Activated CD8-positive, alpha-beta T cell treated with anti-CD3 and anti-CD28 coated beads for 36 hours (primary cell): ENCODE measurements at regions not wholly inside any gene's neighbourhood (a gene's known extent, or its start where the extent isn't known, plus 50 kb on each side); places are given as distances from the start of the nearest gene placed in this dataset.
"Not testable (repeated sequence)": the region's sequence is repeated elsewhere in the genome, so short reads cannot be mapped to it uniquely, and the experiment has no call there.

Experiments used
- ATAC-seq: fragments of 200-7000 bp; cut with Tn5 transposase; one replicate; pipeline ENCODE4 v1.10.0; 2021; ENCODE audit warnings: mild to moderate bottlenecking, moderate library complexity
- CTCF ChIA-PET: fragments of 350-600 bp; sonication (Branson Sonifier 250); formaldehyde crosslinking; loops from one replicate; lab custom pipeline; 2021; ENCODE audit warnings: antibody characterized with exemption; lab: Charles Lee
- POLR2A ChIA-PET: fragments of 350-600 bp; sonication (Branson Sonifier 250); formaldehyde crosslinking; loops from one replicate; lab custom pipeline; 2021; ENCODE audit warnings: antibody characterized with exemption; lab: Charles Lee
- DNase-seq: peaks from one replicate; pipeline ENCODE4 v3.0.0-alpha.2; 2020
- H3K27ac Mint-ChIP-seq: one replicate; pipeline ENCODE4 v1.8.0; 2021; ENCODE audit warnings: mild to moderate bottlenecking, mixed read lengths
- H3K27me3 Mint-ChIP-seq: one replicate; pipeline ENCODE4 v1.8.0; 2021; ENCODE audit warnings: mixed read lengths
- H3K36me3 Mint-ChIP-seq: one replicate; pipeline ENCODE4 v1.8.0; 2021; ENCODE audit warnings: low read depth, mixed read lengths
- H3K4me1 Mint-ChIP-seq: one replicate; pipeline ENCODE4 v1.8.0; 2021; ENCODE audit warnings: low read depth, mixed read lengths
- H3K4me3 Mint-ChIP-seq: one replicate; pipeline ENCODE4 v1.8.0; 2021; ENCODE audit warnings: mild to moderate bottlenecking, moderate library complexity, mixed read lengths
- H3K9me3 Mint-ChIP-seq: one replicate; pipeline ENCODE4 v1.8.0; 2021; ENCODE audit warnings: mixed read lengths
- CTCF ChIP-seq: fragments of 200-600 bp; IDR thresholded peaks from one replicate; pipeline ENCODE4 v1.8.0; 2022; ENCODE audit warnings: antibody characterized with exemption, mild to moderate bottlenecking
- intact Hi-C: fragments of 100-400 bp; cut with micrococcal nuclease; formaldehyde crosslinking; loops from one replicate; pipeline ENCODE4 v1.10.0; 2022

GRCh38 chr2:163039266-163039665 is 200.7 kb upstream of the KCNH7 start:
- no peak overlapping the region for H3K4me3 Mint-ChIP-seq
- DNase-seq: no peak
- ChIA-PET CTCF (no interaction called here), POLR2A (no interaction called here)
- TF ChIP-seq CTCF: no peak
- no peak overlapping the region for H3K27ac Mint-ChIP-seq
- H3K36me3 Mint-ChIP-seq: no peaks in the 10 kb centered on the region
- intact Hi-C loops: no loop called here
- ATAC-seq: no peak
- H3K27me3 Mint-ChIP-seq: no peaks in the 10 kb centered on the region
- H3K4me1 Mint-ChIP-seq: no peaks in the 10 kb centered on the region
- H3K9me3 Mint-ChIP-seq: peaks cover 7% of the 10 kb centered on the region

- ChIA-PET POLR2A (interaction anchor here (1.5 kb wide), 1 partner anchor 9 kb away, joined by 3 read pairs; no protein-coding TSS in a partner anchor), CTCF (no interaction called here)
- H3K4me3 Mint-ChIP-seq: no peak overlapping the region
- H3K9me3 Mint-ChIP-seq: no peaks in the 10 kb centered on the region
- ATAC-seq (no peak), DNase-seq (no peak)
- H3K27me3 Mint-ChIP-seq: no peaks in the 10 kb centered on the region
- H3K36me3 Mint-ChIP-seq: no peaks in the 10 kb centered on the region
- intact Hi-C loops: no loop called here
- no peak for TF ChIP-seq CTCF
- no peaks in the 10 kb centered on the region for H3K4me1 Mint-ChIP-seq
- no peak overlapping the region for H3K27ac Mint-ChIP-seq
Measured at GRCh38 chr2:163028807-163029206, 190.2 kb upstream of the KCNH7 start.

- CTCF ChIA-PET, ATAC-seq, H3K4me3 Mint-ChIP-seq, H3K9me3 Mint-ChIP-seq, intact Hi-C loops, H3K4me1 Mint-ChIP-seq, H3K27me3 Mint-ChIP-seq, H3K27ac Mint-ChIP-seq, DNase-seq, H3K36me3 Mint-ChIP-seq, POLR2A ChIA-PET: not testable (repeated sequence)
Measured at GRCh38 chr2:163026136-163026775, 187.7 kb upstream of the KCNH7 start.

- H3K4me3 Mint-ChIP-seq, H3K4me1 Mint-ChIP-seq, POLR2A ChIA-PET, H3K36me3 Mint-ChIP-seq, ATAC-seq, H3K27ac Mint-ChIP-seq, intact Hi-C loops, H3K9me3 Mint-ChIP-seq, DNase-seq, H3K27me3 Mint-ChIP-seq, CTCF ChIA-PET: not testable (repeated sequence)
Measured at GRCh38 chr2:163016882-163017281, 178.3 kb upstream of the KCNH7 start.

- TF ChIP-seq CTCF: no peak
- H3K27ac Mint-ChIP-seq: no peak overlapping the region
- intact Hi-C loops: no loop called here
- DNase-seq (no peak), ATAC-seq (no peak)
- H3K9me3 Mint-ChIP-seq: peaks cover 7% of the 10 kb centered on the region
- CTCF ChIA-PET: no interaction called here
- H3K4me3 Mint-ChIP-seq: no peak overlapping the region
- no peaks in the 10 kb centered on the region for H3K4me1 Mint-ChIP-seq
- no peaks in the 10 kb centered on the region for H3K27me3 Mint-ChIP-seq
- POLR2A ChIA-PET: no interaction called here
- no peaks in the 10 kb centered on the region for H3K36me3 Mint-ChIP-seq
Measured at GRCh38 chr2:163011000-163011399, 172.4 kb upstream of the KCNH7 start.

- Mint-ChIP-seq H3K9me3 (no peaks in the 10 kb centered on the region), H3K4me3 (no peak overlapping the region), H3K27me3 (no peaks in the 10 kb centered on the region), H3K36me3 (no peaks in the 10 kb centered on the region), H3K27ac (no peak overlapping the region), H3K4me1 (no peaks in the 10 kb centered on the region)
- ChIA-PET CTCF (no interaction called here), POLR2A (no interaction called here)
- no peak for TF ChIP-seq CTCF
- no peak for DNase-seq
- ATAC-seq: no peak
- intact Hi-C loops: no loop called here
Measured at GRCh38 chr2:163008642-163009041, 170.1 kb upstream of the KCNH7 start.
